NB4 (cell line): ENCODE measurements at regions not wholly inside any gene's neighbourhood (a gene's known extent, or its start where the extent isn't known, plus 50 kb on each side); places are given as distances from the start of the nearest gene placed in this dataset.

Experiments
- DNase-seq: peaks from one replicate; pipeline ENCODE4 v3.0.0; 2010; ENCODE audit warnings: low read depth
- H3K4me3 ChIP-seq: one replicate; pipeline ENCODE4 v1.5.1; 2011; ENCODE audit warnings: mild to moderate bottlenecking, low read depth, low read length, moderate library complexity
- MYC ChIP-seq: IDR thresholded peaks from 2 replicates; pipeline ENCODE4 v1.6.1; 2011; ENCODE audit warnings: low read depth, low read length
- POLR2A ChIP-seq: IDR thresholded peaks from 2 replicates; pipeline ENCODE4 v1.6.1; 2011; ENCODE audit warnings: mild to moderate bottlenecking; ENCODE audit not compliant: insufficient read length; ENCODE audit errors: extremely low read depth
- TF ChIP-seq, protein P1 (sequence below): IDR thresholded peaks from one replicate; pipeline ENCODE4 v1.5.1; 2012; ENCODE audit warnings: low read depth, low read length
- TF ChIP-seq, protein P2 (sequence below): IDR thresholded peaks from 2 replicates; pipeline ENCODE4 v1.6.1; 2011; ENCODE audit warnings: low read depth, low read length

DNA sequence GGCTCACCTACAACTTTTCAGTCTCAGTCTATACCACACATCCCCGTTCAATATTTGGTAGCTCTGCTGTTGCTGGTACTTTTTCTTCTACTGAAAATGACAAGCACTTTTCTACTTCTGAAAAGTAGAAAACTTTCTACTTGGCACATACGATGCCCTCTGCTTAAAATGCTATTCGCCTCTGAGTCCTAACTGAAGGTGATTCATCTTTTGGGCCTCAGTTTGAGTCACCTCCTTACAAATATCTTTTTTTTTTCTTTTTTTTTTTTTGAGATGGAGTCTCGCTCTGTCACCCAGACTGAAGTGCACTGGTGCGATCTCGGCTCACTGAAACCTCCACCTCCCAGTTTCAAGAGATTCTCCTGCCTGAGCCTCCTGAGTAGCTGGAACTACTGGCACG is 136.0 kb upstream of the CYYR1 start:
- no peak overlapping the region for H3K4me3 ChIP-seq
- no peak for DNase-seq
- TF ChIP-seq, protein P1, sequence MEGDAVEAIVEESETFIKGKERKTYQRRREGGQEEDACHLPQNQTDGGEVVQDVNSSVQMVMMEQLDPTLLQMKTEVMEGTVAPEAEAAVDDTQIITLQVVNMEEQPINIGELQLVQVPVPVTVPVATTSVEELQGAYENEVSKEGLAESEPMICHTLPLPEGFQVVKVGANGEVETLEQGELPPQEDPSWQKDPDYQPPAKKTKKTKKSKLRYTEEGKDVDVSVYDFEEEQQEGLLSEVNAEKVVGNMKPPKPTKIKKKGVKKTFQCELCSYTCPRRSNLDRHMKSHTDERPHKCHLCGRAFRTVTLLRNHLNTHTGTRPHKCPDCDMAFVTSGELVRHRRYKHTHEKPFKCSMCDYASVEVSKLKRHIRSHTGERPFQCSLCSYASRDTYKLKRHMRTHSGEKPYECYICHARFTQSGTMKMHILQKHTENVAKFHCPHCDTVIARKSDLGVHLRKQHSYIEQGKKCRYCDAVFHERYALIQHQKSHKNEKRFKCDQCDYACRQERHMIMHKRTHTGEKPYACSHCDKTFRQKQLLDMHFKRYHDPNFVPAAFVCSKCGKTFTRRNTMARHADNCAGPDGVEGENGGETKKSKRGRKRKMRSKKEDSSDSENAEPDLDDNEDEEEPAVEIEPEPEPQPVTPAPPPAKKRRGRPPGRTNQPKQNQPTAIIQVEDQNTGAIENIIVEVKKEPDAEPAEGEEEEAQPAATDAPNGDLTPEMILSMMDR, result no peak

DNA sequence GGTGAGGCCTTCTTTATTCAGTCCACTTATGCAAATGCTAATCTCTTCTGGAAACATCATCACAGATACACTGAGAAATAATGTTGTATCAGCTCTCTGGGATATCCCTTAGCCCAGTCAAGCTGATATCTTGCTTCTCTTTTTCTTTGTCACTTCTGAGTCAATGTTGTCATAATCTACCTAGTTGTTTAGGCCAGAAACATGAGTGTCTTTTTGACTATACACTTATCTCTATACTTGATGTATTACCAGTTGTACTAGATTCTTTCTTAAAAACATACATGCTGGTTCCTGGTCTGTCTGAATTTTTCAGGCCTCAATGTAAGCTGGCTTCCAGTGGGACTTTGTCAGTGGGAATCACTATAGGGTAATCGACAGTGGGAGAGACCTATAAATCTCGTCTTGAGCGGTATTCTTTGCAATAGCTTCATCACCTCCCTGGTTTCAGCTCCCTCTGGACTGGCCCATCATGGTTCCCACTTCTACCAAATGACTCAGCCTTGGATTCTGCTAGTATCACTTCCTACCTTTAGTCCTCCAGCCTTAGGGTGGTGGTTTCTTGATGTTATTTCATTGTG is 135.2 kb upstream of the CYYR1 start:
- no peak for DNase-seq
- TF ChIP-seq POLR2A, result no peak
- TF ChIP-seq, protein P1, result no peak
- no peak for TF ChIP-seq MYC
- TF ChIP-seq, protein P2, sequence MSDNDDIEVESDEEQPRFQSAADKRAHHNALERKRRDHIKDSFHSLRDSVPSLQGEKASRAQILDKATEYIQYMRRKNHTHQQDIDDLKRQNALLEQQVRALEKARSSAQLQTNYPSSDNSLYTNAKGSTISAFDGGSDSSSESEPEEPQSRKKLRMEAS, result no peak
- no peak overlapping the region for H3K4me3 ChIP-seq

DNA sequence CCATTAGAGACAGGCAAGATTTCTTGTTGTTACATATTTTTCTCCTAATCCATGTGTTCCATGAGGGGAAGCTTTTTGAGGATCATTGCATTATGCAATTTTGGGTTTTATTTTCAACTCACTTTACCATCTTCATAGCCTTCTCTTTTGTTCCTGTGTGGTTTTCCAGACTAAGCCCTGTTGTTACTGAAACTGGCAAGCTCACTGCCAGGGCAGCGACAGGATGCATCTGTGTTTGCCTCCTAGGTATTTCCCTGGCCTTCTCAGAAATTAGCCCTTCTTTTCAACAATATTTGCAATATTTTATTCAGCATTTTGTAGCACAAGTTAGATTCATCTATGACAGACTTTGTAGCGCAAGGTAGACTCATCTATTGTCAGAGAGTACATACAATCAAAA is 134.2 kb upstream of the CYYR1 start:
- TF ChIP-seq, protein P2, result no peak
- no peak for TF ChIP-seq MYC
- TF ChIP-seq, protein P1, result no peak
- TF ChIP-seq POLR2A, result no peak
- DNase-seq, result no peak
- no peak overlapping the region for H3K4me3 ChIP-seq

DNA sequence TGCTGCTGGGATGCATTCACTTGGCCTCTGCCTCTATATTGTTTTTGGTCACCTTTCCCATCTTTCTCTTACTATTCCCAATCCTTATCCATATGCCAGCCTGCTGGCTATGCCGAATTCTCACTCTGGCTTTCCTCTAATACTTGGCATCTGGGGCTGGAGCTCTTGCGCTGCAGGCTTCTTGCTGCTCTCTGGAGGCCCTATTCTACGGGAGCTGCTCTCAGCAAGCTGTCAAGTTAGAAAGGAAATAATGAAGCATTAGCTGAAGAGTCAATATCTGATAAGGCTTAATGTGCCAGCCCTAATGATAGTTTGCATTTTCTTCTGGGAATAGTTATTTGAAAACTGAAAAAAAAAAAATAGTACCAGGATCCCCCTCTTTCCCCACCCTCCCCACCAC is 125.3 kb upstream of the CYYR1 start:
- DNase-seq, result no peak
- TF ChIP-seq, protein P2, result no peak
- TF ChIP-seq, protein P1, result no peak
- TF ChIP-seq MYC (no peak), POLR2A (no peak)

DNA sequence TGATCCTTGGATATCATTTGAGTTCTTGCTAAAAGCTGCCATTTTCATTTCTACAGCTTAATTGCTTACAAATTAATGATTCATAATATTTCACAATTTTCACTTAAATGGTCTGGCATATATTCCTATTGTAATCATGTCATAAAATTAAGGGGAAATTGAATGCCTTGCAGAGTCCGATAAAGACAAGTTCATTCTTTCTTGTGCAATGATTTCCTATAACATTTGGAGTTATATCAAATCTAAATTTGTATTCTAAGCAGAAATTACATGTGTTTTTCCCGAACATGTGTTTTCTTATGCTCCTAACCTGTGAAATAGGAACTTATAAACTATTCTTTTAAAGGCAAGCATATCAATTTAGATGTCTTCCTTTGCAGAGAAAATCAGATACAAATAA is 118.3 kb upstream of the CYYR1 start:
- TF ChIP-seq MYC (no peak), POLR2A (no peak)
- TF ChIP-seq, protein P2, result no peak
- TF ChIP-seq, protein P1, result no peak
- no peak for DNase-seq
- no peak overlapping the region for H3K4me3 ChIP-seq

More for the DNA sequence above, 125.3 kb upstream of the CYYR1 start:
- H3K4me3 ChIP-seq, result no peak overlapping the region

DNA sequence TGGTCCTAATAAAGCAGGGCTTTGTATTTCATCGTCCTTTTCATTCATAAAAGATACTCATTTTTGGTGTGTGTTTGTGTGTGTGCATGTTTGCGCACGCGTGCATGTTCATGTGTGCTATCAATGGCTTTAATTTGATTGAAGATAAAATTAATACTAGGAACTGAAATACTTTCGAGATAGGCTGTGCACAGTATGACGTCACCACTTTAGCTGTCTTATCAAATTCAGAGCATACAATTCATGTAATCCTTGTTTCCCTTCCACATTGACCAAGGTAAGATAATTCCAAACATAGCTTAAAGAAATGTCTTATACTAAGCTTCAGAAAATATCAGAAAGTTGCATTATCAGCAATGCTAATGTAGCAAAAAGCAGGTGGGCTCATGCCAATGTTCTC is 113.6 kb upstream of the CYYR1 start:
- H3K4me3 ChIP-seq, result no peak overlapping the region
- TF ChIP-seq MYC (no peak), POLR2A (no peak)
- TF ChIP-seq, protein P2, result no peak
- TF ChIP-seq, protein P1, result no peak
- no peak for DNase-seq
